ENCODE measurements at regions not wholly inside any gene's neighbourhood (a gene's known extent, or its start where the extent isn't known, plus 50 kb on each side); places are given as distances from the start of the nearest gene placed in this dataset.

DNA sequence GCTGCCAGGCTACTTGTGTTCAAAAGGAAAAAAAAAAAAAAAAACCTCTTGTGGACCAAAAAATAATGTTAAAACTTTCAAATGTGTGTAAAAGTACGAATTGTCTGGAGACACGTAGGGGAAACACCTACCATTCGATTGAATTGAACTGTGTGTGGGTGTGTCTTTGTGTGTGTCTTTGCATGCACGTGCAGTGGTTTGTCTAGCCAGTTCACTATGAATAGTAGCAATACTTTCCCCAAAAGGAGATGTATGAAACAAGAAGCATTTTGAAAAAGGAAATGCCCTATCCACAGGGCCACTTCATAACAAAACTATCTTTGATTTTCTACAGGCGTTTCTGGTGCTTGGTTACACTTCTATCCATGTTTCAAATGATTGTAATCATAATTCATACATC lies 186.8 kb downstream of the RPRM start:
- TF ChIP-seq, protein P1, sequence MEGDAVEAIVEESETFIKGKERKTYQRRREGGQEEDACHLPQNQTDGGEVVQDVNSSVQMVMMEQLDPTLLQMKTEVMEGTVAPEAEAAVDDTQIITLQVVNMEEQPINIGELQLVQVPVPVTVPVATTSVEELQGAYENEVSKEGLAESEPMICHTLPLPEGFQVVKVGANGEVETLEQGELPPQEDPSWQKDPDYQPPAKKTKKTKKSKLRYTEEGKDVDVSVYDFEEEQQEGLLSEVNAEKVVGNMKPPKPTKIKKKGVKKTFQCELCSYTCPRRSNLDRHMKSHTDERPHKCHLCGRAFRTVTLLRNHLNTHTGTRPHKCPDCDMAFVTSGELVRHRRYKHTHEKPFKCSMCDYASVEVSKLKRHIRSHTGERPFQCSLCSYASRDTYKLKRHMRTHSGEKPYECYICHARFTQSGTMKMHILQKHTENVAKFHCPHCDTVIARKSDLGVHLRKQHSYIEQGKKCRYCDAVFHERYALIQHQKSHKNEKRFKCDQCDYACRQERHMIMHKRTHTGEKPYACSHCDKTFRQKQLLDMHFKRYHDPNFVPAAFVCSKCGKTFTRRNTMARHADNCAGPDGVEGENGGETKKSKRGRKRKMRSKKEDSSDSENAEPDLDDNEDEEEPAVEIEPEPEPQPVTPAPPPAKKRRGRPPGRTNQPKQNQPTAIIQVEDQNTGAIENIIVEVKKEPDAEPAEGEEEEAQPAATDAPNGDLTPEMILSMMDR (IDR thresholded peaks at IDR 0.05; ENCODE audit: low read length), result no peak
- TF ChIP-seq EZH2 (optimal IDR thresholded peaks at IDR 0.05; ENCODE audit: low read depth, low read length) (no peak), EZH2phosphoT487 (IDR thresholded peaks at IDR 0.05; ENCODE audit: low read length) (no peak)

All from MM.1S (cell line).